ENCODE measurements at regions not wholly inside any gene's neighbourhood (a gene's known extent, or its start where the extent isn't known, plus 50 kb on each side); places are given as distances from the start of the nearest gene placed in this dataset.

DNA sequence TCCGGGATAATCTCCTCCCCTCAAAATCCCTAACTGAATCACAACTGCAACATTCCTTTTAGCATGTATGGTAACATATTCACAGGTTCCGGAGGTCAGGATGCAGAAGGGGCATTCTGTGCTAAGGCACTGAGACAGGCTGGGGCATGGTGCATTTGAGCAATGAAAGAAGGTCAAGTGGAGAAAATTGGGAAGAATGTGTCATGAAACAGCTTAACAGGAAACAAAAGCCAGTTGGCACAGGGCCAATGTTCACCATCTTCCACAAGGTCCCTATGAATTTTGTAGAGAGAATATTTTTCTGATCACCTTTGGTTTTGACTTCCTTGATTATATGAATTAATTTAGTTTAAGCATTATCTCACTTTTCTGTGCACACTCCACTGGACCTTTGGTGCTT, 587.7 kb upstream of the NR2F2 start:
- no peak overlapping the region for H3K9ac ChIP-seq (ENCODE audit: control insufficient read depth, extremely low read depth, insufficient read depth, low read length)
- H3K27ac ChIP-seq (ENCODE audit: control insufficient read depth, insufficient read depth, low read length), result no peak overlapping the region
- no peaks in the 10 kb centered on the region for H3K9me3 ChIP-seq (ENCODE audit: control insufficient read depth, low read depth, low read length)
- TF ChIP-seq, protein P1, sequence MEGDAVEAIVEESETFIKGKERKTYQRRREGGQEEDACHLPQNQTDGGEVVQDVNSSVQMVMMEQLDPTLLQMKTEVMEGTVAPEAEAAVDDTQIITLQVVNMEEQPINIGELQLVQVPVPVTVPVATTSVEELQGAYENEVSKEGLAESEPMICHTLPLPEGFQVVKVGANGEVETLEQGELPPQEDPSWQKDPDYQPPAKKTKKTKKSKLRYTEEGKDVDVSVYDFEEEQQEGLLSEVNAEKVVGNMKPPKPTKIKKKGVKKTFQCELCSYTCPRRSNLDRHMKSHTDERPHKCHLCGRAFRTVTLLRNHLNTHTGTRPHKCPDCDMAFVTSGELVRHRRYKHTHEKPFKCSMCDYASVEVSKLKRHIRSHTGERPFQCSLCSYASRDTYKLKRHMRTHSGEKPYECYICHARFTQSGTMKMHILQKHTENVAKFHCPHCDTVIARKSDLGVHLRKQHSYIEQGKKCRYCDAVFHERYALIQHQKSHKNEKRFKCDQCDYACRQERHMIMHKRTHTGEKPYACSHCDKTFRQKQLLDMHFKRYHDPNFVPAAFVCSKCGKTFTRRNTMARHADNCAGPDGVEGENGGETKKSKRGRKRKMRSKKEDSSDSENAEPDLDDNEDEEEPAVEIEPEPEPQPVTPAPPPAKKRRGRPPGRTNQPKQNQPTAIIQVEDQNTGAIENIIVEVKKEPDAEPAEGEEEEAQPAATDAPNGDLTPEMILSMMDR (optimal IDR thresholded peaks at IDR 0.05 in 1 of 3, IDR thresholded peaks at IDR 0.05 in 1 of 3, conservative IDR thresholded peaks at IDR 0.05 in 1 of 3; ENCODE audit: extremely low read depth in 1 of 3, insufficient read depth in 2 of 3, low read length in 3 of 3), result no peak
- TF ChIP-seq EZH2 (IDR thresholded peaks at IDR 0.05; ENCODE audit: low read length), result no peak
- H3K9me1 ChIP-seq (ENCODE audit: control insufficient read depth, extremely low read depth, insufficient read depth, low read length), result no peaks in the 10 kb centered on the region
- H3K79me2 ChIP-seq (ENCODE audit: control insufficient read depth, insufficient read depth, low read length), result no peaks in the 10 kb centered on the region
- H3K4me3 ChIP-seq (ENCODE audit: control insufficient read depth in 2 of 3, extremely low read depth in 1 of 3, insufficient read depth in 2 of 3, low read depth in 1 of 3, low read length in 3 of 3), result no peak overlapping the region
- H2AFZ ChIP-seq (ENCODE audit: control insufficient read depth, low read length), result no peak overlapping the region
- peaks cover 3% of the 10 kb centered on the region for H3K4me1 ChIP-seq (ENCODE audit: control insufficient read depth, extremely low read depth, insufficient read depth, low read length)
- DNase-seq (ENCODE audit: low read depth, low spot score), result no peak
- H3K36me3 ChIP-seq (ENCODE audit: control insufficient read depth in 2 of 2, extremely low read depth in 1 of 2, insufficient read depth in 2 of 2, low read length in 2 of 2), result no peaks in the 10 kb centered on the region
- H4K20me1 ChIP-seq (ENCODE audit: control insufficient read depth, extremely low read depth, insufficient read depth, low read length), result no peaks in the 10 kb centered on the region
- no peak overlapping the region for H3K4me2 ChIP-seq (ENCODE audit: control insufficient read depth, extremely low read depth, insufficient read depth, low read depth, low read length)
- no peaks in the 10 kb centered on the region for H3K27me3 ChIP-seq (ENCODE audit: control insufficient read depth, extremely low read depth, insufficient read depth, low read length)
- no peak for FAIRE-seq
- dilution Hi-C loops (cut with MboI; ENCODE audit: extremely low pct_ligation_motif_present, low sequenced_read_pairs), result no loop called here

DNA sequence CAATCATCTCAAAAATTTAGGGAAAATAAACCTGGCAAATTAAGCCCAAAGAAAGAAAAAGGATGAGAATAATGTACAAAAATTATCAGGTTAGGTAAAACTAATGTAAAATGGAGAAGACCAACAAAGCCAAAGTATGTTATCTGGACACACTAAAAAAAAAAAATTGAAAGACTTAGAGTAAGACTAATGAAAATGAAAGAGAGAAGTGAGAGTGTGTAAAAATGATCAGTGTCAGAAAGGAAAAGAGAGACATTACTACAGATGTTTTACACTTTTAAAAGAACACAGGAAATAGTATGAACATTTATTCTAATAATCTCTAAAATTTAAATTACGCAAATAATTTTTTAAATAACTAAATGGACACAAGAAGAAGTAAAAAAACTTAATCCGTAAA, 573.3 kb upstream of the NR2F2 start:
- dilution Hi-C loops (cut with MboI; ENCODE audit: extremely low pct_ligation_motif_present, low sequenced_read_pairs), result no loop called here
- no peak for FAIRE-seq

More for the DNA sequence above, 573.3 kb upstream of the NR2F2 start:
- Histone ChIP-seq H2AFZ (ENCODE audit: control insufficient read depth, low read length) (no peak overlapping the region), H3K4me1 (ENCODE audit: control insufficient read depth, extremely low read depth, insufficient read depth, low read length) (no peaks in the 10 kb centered on the region), H3K4me2 (ENCODE audit: control insufficient read depth, extremely low read depth, insufficient read depth, low read depth, low read length) (no peak overlapping the region), H3K9ac (ENCODE audit: control insufficient read depth, extremely low read depth, insufficient read depth, low read length) (no peak overlapping the region), H3K9me1 (ENCODE audit: control insufficient read depth, extremely low read depth, insufficient read depth, low read length) (no peaks in the 10 kb centered on the region), H4K20me1 (ENCODE audit: control insufficient read depth, extremely low read depth, insufficient read depth, low read length) (no peaks in the 10 kb centered on the region), H3K79me2 (ENCODE audit: control insufficient read depth, insufficient read depth, low read length) (no peaks in the 10 kb centered on the region), H3K4me3 (ENCODE audit: control insufficient read depth in 2 of 3, extremely low read depth in 1 of 3, insufficient read depth in 2 of 3, low read depth in 1 of 3, low read length in 3 of 3) (no peak overlapping the region), H3K36me3 (ENCODE audit: control insufficient read depth in 2 of 2, extremely low read depth in 1 of 2, insufficient read depth in 2 of 2, low read length in 2 of 2) (no peaks in the 10 kb centered on the region), H3K27me3 (ENCODE audit: control insufficient read depth, extremely low read depth, insufficient read depth, low read length) (no peaks in the 10 kb centered on the region), H3K27ac (ENCODE audit: control insufficient read depth, insufficient read depth, low read length) (no peak overlapping the region), H3K9me3 (ENCODE audit: control insufficient read depth, low read depth, low read length) (no peaks in the 10 kb centered on the region)
- no peak for TF ChIP-seq EZH2 (IDR thresholded peaks at IDR 0.05; ENCODE audit: low read length)
- TF ChIP-seq, protein P1 (optimal IDR thresholded peaks at IDR 0.05 in 1 of 3, IDR thresholded peaks at IDR 0.05 in 1 of 3, conservative IDR thresholded peaks at IDR 0.05 in 1 of 3; ENCODE audit: extremely low read depth in 1 of 3, insufficient read depth in 2 of 3, low read length in 3 of 3), result no peak
- DNase-seq (ENCODE audit: low read depth, low spot score), result no peak

All from keratinocyte (primary cell).